WTC11 (cell line): ENCODE measurements at regions not wholly inside any gene's neighbourhood (a gene's known extent, or its start where the extent isn't known, plus 50 kb on each side); places are given as distances from the start of the nearest gene placed in this dataset.

Experiments used
- CBFB ChIP-seq: sonication (generic); formaldehyde crosslinking; IDR thresholded peaks from 2 replicates; pipeline ENCODE4 v1.8.1; 2022; ENCODE audit warnings: mild to moderate bottlenecking, low read depth, missing genetic modification reagents
- NFATC4 ChIP-seq: fragments of 250-450 bp; sonication (Bioruptor Pico); IDR thresholded peaks from 2 replicates; pipeline ENCODE4 v1.9.0; 2021; ENCODE audit warnings: mild to moderate bottlenecking
- ZNF138 ChIP-seq: sonication (generic); formaldehyde crosslinking; conservative IDR thresholded peaks from 2 replicates; pipeline ENCODE4 v1.8.1; 2022; ENCODE audit warnings: mild to moderate bottlenecking, moderate library complexity, missing genetic modification reagents
- ZNF232 ChIP-seq: sonication (generic); formaldehyde crosslinking; IDR thresholded peaks from 2 replicates; pipeline ENCODE4 v1.8.0; 2022; ENCODE audit warnings: mild to moderate bottlenecking, missing genetic modification reagents
- TF ChIP-seq, protein P1 (sequence below): fragments of 200-600 bp; IDR thresholded peaks from 2 replicates; pipeline ENCODE4 v1.8.0; 2022; ENCODE audit warnings: antibody characterized with exemption

DNA sequence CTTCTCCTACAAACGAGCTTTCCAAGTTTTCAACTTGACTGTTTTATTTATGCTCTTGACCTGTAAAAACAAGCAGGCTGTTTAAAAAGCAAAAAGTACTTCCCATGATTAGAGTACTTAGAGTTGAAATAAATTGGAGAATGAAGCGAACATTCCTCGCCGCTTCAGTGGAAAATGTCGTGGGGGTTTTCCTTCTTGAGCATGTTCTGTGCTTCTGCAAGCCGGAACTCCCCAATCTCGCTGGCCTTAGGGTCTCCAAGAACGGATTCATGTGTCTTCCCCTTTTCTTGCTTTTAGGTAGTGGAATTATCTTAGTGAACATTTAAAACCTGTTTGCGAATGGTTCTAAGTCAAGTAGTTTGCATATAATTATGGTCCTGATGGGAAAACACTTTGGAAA lies 103.6 kb upstream of the ZNF536 start:
- TF ChIP-seq NFATC4 (CRISPR knock-in tag): no peak
- TF ChIP-seq, protein P1, sequence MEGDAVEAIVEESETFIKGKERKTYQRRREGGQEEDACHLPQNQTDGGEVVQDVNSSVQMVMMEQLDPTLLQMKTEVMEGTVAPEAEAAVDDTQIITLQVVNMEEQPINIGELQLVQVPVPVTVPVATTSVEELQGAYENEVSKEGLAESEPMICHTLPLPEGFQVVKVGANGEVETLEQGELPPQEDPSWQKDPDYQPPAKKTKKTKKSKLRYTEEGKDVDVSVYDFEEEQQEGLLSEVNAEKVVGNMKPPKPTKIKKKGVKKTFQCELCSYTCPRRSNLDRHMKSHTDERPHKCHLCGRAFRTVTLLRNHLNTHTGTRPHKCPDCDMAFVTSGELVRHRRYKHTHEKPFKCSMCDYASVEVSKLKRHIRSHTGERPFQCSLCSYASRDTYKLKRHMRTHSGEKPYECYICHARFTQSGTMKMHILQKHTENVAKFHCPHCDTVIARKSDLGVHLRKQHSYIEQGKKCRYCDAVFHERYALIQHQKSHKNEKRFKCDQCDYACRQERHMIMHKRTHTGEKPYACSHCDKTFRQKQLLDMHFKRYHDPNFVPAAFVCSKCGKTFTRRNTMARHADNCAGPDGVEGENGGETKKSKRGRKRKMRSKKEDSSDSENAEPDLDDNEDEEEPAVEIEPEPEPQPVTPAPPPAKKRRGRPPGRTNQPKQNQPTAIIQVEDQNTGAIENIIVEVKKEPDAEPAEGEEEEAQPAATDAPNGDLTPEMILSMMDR: no peak
- no peak for TF ChIP-seq ZNF232 (CRISPR knock-in tag)
- no peak for TF ChIP-seq CBFB
- no peak for TF ChIP-seq ZNF138 (CRISPR knock-in tag)
